ENCODE measurements at regions not wholly inside any gene's neighbourhood (a gene's known extent, or its start where the extent isn't known, plus 50 kb on each side); places are given as distances from the start of the nearest gene placed in this dataset.
"Not testable (repeated sequence)": the region's sequence is repeated elsewhere in the genome, so short reads cannot be mapped to it uniquely, and the experiment has no call there.

- no peaks in the 10 kb centered on the region for H4K20me1 ChIP-seq (ENCODE audit: control insufficient read depth, insufficient read depth, low read depth, low read length)
- H3K4me3 ChIP-seq (ENCODE audit: low read length), result no peak overlapping the region
- TF ChIP-seq CTCF (IDR thresholded peaks at IDR 0.05; ENCODE audit: low read depth, low read length, poor library complexity, severe bottlenecking), result no peak
- no peak for TF ChIP-seq EZH2phosphoT487 (IDR thresholded peaks at IDR 0.05; ENCODE audit: borderline replicate concordance, low read length)
- peaks cover 23% of the 10 kb centered on the region for H3K27me3 ChIP-seq (ENCODE audit: control insufficient read depth, low read length)
- H3K9me2 ChIP-seq (replicated peaks; ENCODE audit: control insufficient read depth, low read length), result no peaks in the 10 kb centered on the region
- H3F3A ChIP-seq (ENCODE audit: control insufficient read depth, insufficient read depth), result no peaks in the 10 kb centered on the region
- peaks cover 24% of the 10 kb centered on the region for H3K4me1 ChIP-seq (ENCODE audit: control insufficient read depth, low read length)
- H3K79me2 ChIP-seq (ENCODE audit: control insufficient read depth, low read length), result no peaks in the 10 kb centered on the region
- no peak overlapping the region for H3K4me2 ChIP-seq (ENCODE audit: low read length)
- H3K36me3 ChIP-seq (ENCODE audit: control insufficient read depth, low read length), result no peaks in the 10 kb centered on the region
- no peaks in the 10 kb centered on the region for H3K9me3 ChIP-seq (ENCODE audit: control insufficient read depth, insufficient read depth, low read length)
- no peak overlapping the region for H3K27ac ChIP-seq (ENCODE audit: low read depth, low read length)
These were observed 122.0 kb upstream of the CCND2 start for GRCh38 chr12:4151362-4152121.

GRCh38 chr12:4150355-4150754 is 123.2 kb upstream of the CCND2 start:
- H3F3A ChIP-seq (ENCODE audit: control insufficient read depth, insufficient read depth); H3K4me2 ChIP-seq (ENCODE audit: low read length); H3K4me3 ChIP-seq (ENCODE audit: low read length); H3K9me3 ChIP-seq (ENCODE audit: control insufficient read depth, insufficient read depth, low read length); H4K20me1 ChIP-seq (ENCODE audit: control insufficient read depth, insufficient read depth, low read depth, low read length); H3K79me2 ChIP-seq (ENCODE audit: control insufficient read depth, low read length); H3K9me2 ChIP-seq (replicated peaks; ENCODE audit: control insufficient read depth, low read length); H3K36me3 ChIP-seq (ENCODE audit: control insufficient read depth, low read length); H3K27ac ChIP-seq (ENCODE audit: low read depth, low read length): not testable (repeated sequence)
- H3K27me3 ChIP-seq (ENCODE audit: control insufficient read depth, low read length), result peaks cover 34% of the 10 kb centered on the region
- peaks cover 24% of the 10 kb centered on the region for H3K4me1 ChIP-seq (ENCODE audit: control insufficient read depth, low read length)

- Histone ChIP-seq H3K9me2 (replicated peaks; ENCODE audit: control insufficient read depth, low read length) (no peaks in the 10 kb centered on the region), H3K36me3 (ENCODE audit: control insufficient read depth, low read length) (no peaks in the 10 kb centered on the region), H3K9me3 (ENCODE audit: control insufficient read depth, insufficient read depth, low read length) (no peaks in the 10 kb centered on the region), H3K79me2 (ENCODE audit: control insufficient read depth, low read length) (no peaks in the 10 kb centered on the region), H4K20me1 (ENCODE audit: control insufficient read depth, insufficient read depth, low read depth, low read length) (no peaks in the 10 kb centered on the region), H3F3A (ENCODE audit: control insufficient read depth, insufficient read depth) (no peaks in the 10 kb centered on the region; the same call in 1 of the 2 replicates), H3K4me2 (ENCODE audit: low read length) (no peak overlapping the region), H3K4me3 (ENCODE audit: low read length) (no peak overlapping the region), H3K4me1 (ENCODE audit: control insufficient read depth, low read length) (peaks cover 19% of the 10 kb centered on the region), H3K27me3 (ENCODE audit: control insufficient read depth, low read length) (peaks cover 48% of the 10 kb centered on the region), H3K27ac (ENCODE audit: low read depth, low read length) (no peak overlapping the region)
- TF ChIP-seq CTCF (IDR thresholded peaks at IDR 0.05; ENCODE audit: low read depth, low read length, poor library complexity, severe bottlenecking), result no peak
- no peak for TF ChIP-seq EZH2phosphoT487 (IDR thresholded peaks at IDR 0.05; ENCODE audit: borderline replicate concordance, low read length)
These were observed 125.0 kb upstream of the CCND2 start for GRCh38 chr12:4148418-4149056.

GRCh38 chr12:4147031-4147481 is 126.5 kb upstream of the CCND2 start:
- no peak for TF ChIP-seq CTCF (IDR thresholded peaks at IDR 0.05; ENCODE audit: low read depth, low read length, poor library complexity, severe bottlenecking)
- peaks cover 21% of the 10 kb centered on the region for H3K4me1 ChIP-seq (ENCODE audit: control insufficient read depth, low read length)
- no peaks in the 10 kb centered on the region for H3K9me2 ChIP-seq (replicated peaks; ENCODE audit: control insufficient read depth, low read length)
- H3K4me2 ChIP-seq (ENCODE audit: low read length), result peak overlapping the region; percentile 16; the same call in 1 of the 2 replicates
- H3K4me3 ChIP-seq (ENCODE audit: low read length), result no peak overlapping the region
- no peaks in the 10 kb centered on the region for H3K9me3 ChIP-seq (ENCODE audit: control insufficient read depth, insufficient read depth, low read length)
- H3K36me3 ChIP-seq (ENCODE audit: control insufficient read depth, low read length), result no peaks in the 10 kb centered on the region
- H3K79me2 ChIP-seq (ENCODE audit: control insufficient read depth, low read length), result no peaks in the 10 kb centered on the region
- H3F3A ChIP-seq (ENCODE audit: control insufficient read depth, insufficient read depth), result no peaks in the 10 kb centered on the region; the same call in 1 of the 2 replicates
- no peak overlapping the region for H3K27ac ChIP-seq (ENCODE audit: low read depth, low read length)
- H3K27me3 ChIP-seq (ENCODE audit: control insufficient read depth, low read length), result peaks cover 59% of the 10 kb centered on the region
- no peaks in the 10 kb centered on the region for H4K20me1 ChIP-seq (ENCODE audit: control insufficient read depth, insufficient read depth, low read depth, low read length)

Data from DOHH2 (cell line).